HFF-Myc (cell line): ENCODE measurements at regions not wholly inside any gene's neighbourhood (a gene's known extent, or its start where the extent isn't known, plus 50 kb on each side); places are given as distances from the start of the nearest gene placed in this dataset.

Source experiments
- DNase-seq: peaks from one replicate; pipeline ENCODE4 v3.0.0-alpha.2; 2011; ENCODE audit warnings: low read depth; ENCODE audit errors: extremely low read depth
- H3K4me3 ChIP-seq: replicated peaks from 2 replicates; pipeline ENCODE4 v1.5.1; 2011; ENCODE audit warnings: low read depth, mild to moderate bottlenecking, control low read depth, low read length
- TF ChIP-seq, protein P1 (sequence below): IDR thresholded peaks from 2 replicates; pipeline ENCODE4 v1.5.1; 2012; ENCODE audit warnings: mild to moderate bottlenecking, low read depth, low read length, control low read depth; ENCODE audit errors: missing control alignments

DNA sequence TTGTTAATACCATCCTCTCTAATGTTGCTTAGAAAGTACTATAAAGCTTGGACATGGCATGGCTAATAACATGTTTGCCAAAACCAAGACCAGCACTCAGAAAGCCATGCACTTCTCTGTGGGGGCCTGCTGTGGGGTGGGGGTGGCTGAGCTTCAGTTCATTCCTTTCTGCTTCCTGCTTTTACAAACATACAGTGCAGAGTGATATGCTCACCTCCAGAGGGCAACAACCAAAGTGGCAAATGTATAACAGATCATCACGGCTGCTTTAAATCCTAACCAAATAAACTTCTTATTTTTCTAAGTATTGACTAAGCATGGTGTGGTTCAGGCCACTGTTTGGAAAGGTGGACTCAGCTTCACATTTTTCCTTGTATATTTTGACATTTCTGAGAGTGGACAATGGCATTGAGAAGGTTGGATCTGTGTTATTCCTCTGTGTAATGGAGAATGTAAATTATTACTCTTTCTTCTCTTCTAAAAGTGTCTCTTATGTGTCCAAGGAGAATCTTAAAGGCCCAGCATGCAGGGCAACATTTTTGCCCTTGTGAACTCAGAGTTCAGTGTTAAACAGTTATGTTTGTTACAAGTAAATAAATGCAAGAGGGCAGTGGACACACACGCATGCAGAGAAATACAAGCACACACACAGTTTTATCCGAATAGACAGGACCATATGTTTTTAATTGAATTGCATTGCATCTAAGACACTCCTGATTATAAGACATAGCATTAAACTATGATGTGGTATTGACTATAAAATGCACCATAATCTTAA lies 186.1 kb downstream of the HERPUD2 start:
- no peak for DNase-seq
- TF ChIP-seq, protein P1, sequence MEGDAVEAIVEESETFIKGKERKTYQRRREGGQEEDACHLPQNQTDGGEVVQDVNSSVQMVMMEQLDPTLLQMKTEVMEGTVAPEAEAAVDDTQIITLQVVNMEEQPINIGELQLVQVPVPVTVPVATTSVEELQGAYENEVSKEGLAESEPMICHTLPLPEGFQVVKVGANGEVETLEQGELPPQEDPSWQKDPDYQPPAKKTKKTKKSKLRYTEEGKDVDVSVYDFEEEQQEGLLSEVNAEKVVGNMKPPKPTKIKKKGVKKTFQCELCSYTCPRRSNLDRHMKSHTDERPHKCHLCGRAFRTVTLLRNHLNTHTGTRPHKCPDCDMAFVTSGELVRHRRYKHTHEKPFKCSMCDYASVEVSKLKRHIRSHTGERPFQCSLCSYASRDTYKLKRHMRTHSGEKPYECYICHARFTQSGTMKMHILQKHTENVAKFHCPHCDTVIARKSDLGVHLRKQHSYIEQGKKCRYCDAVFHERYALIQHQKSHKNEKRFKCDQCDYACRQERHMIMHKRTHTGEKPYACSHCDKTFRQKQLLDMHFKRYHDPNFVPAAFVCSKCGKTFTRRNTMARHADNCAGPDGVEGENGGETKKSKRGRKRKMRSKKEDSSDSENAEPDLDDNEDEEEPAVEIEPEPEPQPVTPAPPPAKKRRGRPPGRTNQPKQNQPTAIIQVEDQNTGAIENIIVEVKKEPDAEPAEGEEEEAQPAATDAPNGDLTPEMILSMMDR: no peak

DNA sequence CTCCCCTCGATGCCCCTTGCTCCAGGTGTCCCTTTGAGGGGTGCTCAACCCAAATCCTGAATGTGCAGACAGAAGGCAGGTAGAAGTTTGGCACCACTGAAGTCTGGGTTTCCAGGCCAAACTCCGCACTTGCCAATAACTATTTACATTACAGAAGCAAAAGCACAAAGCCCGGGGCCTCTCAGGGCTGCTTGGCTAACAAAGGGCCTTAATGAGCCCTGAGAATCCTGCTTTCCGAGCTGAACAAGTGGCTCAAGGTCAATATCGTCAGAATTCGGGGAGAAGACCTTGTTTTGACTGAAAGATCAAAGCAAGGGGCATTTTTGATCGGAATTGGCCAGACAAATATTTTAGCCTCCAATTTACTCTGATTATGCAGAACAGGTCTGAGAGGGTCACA lies 189.9 kb downstream of the HERPUD2 start:
- TF ChIP-seq, protein P1: no peak
- H3K4me3 ChIP-seq: no peak overlapping the region
- DNase-seq: no peak

More for the DNA sequence above, 186.1 kb downstream of the HERPUD2 start:
- H3K4me3 ChIP-seq: no peak overlapping the region

DNA sequence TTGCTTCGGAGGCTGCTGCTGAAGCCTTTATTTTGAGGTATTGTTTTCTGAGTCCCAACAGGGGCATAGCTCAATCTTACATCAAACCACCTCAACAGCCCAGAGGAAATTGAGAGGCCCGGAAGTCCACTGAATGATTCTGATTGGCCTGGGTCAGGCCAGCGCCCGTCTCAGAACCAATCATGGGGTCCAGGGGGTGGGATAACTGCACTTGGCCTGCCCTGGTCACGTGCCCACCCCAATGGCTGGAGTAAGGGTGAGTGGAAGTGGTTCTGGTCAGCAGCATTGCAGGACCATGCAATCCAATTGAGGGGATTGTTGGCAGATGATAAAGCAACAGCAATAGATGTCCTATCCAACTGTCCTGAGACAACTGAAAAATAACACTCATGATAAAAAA lies 190.6 kb downstream of the HERPUD2 start:
- no peak for DNase-seq
- TF ChIP-seq, protein P1: no peak
- H3K4me3 ChIP-seq: no peak overlapping the region

DNA sequence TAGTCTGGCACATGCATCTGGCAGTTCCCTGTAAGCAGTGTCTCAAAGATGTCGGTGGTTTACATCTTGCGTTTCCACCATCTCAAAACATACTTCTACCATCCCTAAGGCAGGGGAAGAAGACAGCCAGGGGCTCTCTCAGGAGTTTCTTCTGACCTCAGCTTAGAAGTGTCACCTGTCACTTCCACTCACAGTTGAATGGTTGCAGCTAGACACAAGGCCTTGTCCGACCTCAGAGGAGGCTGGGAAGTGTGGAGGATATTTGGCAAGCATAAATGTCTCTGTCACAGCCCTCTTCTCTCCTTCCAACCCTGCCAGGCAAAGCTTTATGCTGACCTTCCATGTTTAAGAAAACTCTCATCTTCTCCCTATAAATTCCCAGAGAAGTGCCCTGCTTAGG lies 193.3 kb downstream of the HERPUD2 start:
- no peak for DNase-seq
- TF ChIP-seq, protein P1: no peak
- no peak overlapping the region for H3K4me3 ChIP-seq

DNA sequence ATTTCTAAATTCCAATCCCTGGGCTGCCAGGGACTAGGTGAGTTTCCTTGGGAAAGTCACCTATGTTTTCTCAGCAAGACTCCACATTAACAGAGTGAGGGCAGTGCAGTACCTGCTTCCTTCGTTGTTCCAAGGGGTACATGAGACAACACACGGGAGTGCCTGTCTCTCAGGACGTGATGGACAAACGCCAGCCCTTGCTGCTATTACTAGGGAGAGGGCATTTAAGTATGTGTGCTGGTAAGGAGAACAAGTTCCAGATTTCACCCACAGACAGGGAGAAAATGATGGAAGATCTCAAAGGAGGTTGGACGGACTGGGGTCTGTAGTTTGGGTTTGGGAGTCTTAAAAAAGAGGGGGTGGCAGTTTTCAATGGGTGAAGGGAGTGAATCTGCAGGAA lies 195.7 kb downstream of the HERPUD2 start:
- DNase-seq: no peak
- no peak overlapping the region for H3K4me3 ChIP-seq
- TF ChIP-seq, protein P1: no peak

DNA sequence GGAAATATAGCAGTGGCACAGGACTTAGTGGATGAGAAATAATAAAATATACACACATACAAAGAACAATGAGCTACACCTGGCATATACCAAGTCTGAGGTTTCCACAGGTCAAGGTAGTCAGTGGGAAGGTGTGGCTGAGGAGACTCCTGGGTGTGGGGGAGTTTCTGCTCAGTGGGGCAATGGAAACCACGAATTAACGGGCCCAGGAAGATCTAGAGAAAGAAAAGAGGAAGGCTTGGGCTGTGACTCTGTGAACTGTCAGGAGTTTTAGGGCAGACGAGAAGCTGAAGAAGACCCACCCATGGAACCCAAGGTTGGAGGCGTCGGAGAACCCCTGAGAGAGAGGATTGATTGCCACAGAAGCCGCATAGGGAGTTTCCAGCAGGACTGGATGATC lies 196.5 kb downstream of the HERPUD2 start:
- H3K4me3 ChIP-seq: no peak overlapping the region
- DNase-seq: no peak
- TF ChIP-seq, protein P1: no peak

DNA sequence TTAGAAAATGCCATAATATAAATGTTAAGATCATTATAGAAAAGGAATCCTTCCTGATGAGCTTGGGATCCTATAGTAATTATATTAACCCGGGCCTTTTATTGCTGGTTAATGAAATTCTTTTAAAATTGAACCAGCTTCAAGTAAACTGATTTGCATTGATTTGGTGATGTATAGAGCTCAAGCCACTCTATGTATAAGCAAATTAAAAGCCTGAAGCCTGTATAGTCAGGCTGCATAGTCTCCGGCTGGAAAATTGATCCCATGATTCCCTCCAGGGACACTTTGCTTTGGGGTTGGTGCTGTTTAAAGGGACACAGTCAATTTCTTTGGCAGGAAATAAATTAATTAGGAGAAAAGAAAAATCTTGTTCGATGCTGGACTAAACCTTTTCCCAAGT lies 199.1 kb downstream of the HERPUD2 start:
- TF ChIP-seq, protein P1: no peak
- no peak for DNase-seq
- H3K4me3 ChIP-seq: no peak overlapping the region
